Loucy (cell line): ENCODE measurements at regions not wholly inside any gene's neighbourhood (a gene's known extent, or its start where the extent isn't known, plus 50 kb on each side); places are given as distances from the start of the nearest gene placed in this dataset.
"Not testable (repeated sequence)": the region's sequence is repeated elsewhere in the genome, so short reads cannot be mapped to it uniquely, and the experiment has no call there.

ENCODE experiments used
- H2AFZ ChIP-seq: fragments of 200-600 bp; sonication (generic); 2 replicates; pipeline ENCODE4 v1.6.0; 2016; ENCODE audit warnings: antibody characterized with exemption, mild to moderate bottlenecking, low read length, moderate library complexity
- H3F3A ChIP-seq: fragments of 200-600 bp; 2 replicates; pipeline ENCODE4 v1.6.0; 2016; ENCODE audit warnings: antibody characterized with exemption, low read depth, mild to moderate bottlenecking
- H3K27me3 ChIP-seq: fragments of 200-600 bp; sonication (generic); 2 replicates; pipeline ENCODE4 v1.6.1; 2014; ENCODE audit warnings: low read length, mild to moderate bottlenecking; ENCODE audit not compliant: insufficient read depth, poor library complexity, severe bottlenecking
- H3K36me3 ChIP-seq: fragments of 200-600 bp; sonication (generic); 2 replicates; pipeline ENCODE4 v1.6.1; 2016; ENCODE audit warnings: low read length; ENCODE audit not compliant: insufficient read depth
- H3K4me1 ChIP-seq: fragments of 200-600 bp; sonication (generic); 2 replicates; pipeline ENCODE4 v1.5.1; 2014; ENCODE audit warnings: low read length, mild to moderate bottlenecking; ENCODE audit not compliant: insufficient read depth, poor library complexity, severe bottlenecking
- H3K4me2 ChIP-seq: fragments of 200-600 bp; sonication (generic); 2 replicates; pipeline ENCODE4 v1.6.0; 2014; ENCODE audit warnings: antibody characterized with exemption, low read length, low read depth, mild to moderate bottlenecking; ENCODE audit not compliant: poor library complexity, severe bottlenecking
- H3K4me3 ChIP-seq: fragments of 200-600 bp; sonication (generic); 2 replicates; pipeline ENCODE4 v1.5.1; 2014; ENCODE audit warnings: low read length, mild to moderate bottlenecking, mixed read lengths; ENCODE audit not compliant: poor library complexity, severe bottlenecking
- H3K79me2 ChIP-seq: fragments of 200-600 bp; sonication (generic); 2 replicates; pipeline ENCODE4 v1.6.1; 2014; ENCODE audit warnings: low read length; ENCODE audit not compliant: insufficient read depth
- H3K9ac ChIP-seq: fragments of 200-600 bp; sonication (generic); 2 replicates; pipeline ENCODE4 v1.6.0; 2014; ENCODE audit warnings: mild to moderate bottlenecking, low read depth, low read length, moderate library complexity; ENCODE audit not compliant: poor library complexity, severe bottlenecking
- H3K9me2 ChIP-seq: fragments of 200-600 bp; sonication (generic); replicated peaks from 2 replicates; pipeline ENCODE4 v1.6.1; 2016; ENCODE audit warnings: low read depth, low read length, mixed read lengths
- H3K9me3 ChIP-seq: fragments of 200-600 bp; sonication (generic); 2 replicates; pipeline ENCODE4 v1.6.1; 2014; ENCODE audit warnings: mild to moderate bottlenecking, antibody characterized with exemption, low read length, low read depth; ENCODE audit not compliant: insufficient read depth
- H4K20me1 ChIP-seq: fragments of 200-600 bp; sonication (generic); 2 replicates; pipeline ENCODE4 v1.6.0; 2014; ENCODE audit warnings: antibody characterized with exemption, low read length, mild to moderate bottlenecking; ENCODE audit not compliant: insufficient read depth, poor library complexity, severe bottlenecking
- EZH2phosphoT487 ChIP-seq: fragments of 200-600 bp; IDR thresholded peaks from 2 replicates; pipeline ENCODE4 v1.6.1; 2018; ENCODE audit warnings: antibody characterized with exemption, mild to moderate bottlenecking, moderate library complexity, borderline replicate concordance
- TF ChIP-seq, protein P1 (sequence below): fragments of 200-600 bp; sonication (generic); conservative IDR thresholded peaks from 2 replicates; pipeline ENCODE4 v1.5.1; 2014; ENCODE audit warnings: mild to moderate bottlenecking, antibody characterized with exemption, low read length

DNA sequence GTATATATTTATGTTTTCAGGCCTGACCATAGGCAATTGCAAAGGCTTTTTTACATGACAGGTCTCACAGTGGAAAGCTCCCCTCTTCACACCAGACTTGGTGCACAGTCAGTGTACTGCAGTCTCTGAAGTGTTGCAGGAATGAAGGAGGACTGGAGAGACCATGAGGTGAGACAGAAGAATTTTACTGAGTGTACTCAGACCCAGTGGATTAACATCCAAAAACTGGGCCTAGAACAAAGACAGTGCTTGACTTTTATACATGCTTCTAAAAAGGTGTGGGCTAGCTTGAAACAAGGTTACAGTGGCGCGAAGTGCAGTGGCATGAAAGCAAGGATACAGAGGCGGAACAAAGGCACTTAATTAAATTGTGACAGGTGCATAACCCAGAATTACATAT lies 822.9 kb downstream of the RAPGEF2 start:
- no peaks in the 10 kb centered on the region for H3K9me2 ChIP-seq
- H3K9ac ChIP-seq, result no peak overlapping the region
- no peaks in the 10 kb centered on the region for H3K36me3 ChIP-seq
- H3F3A ChIP-seq, result no peaks in the 10 kb centered on the region
- H3K27me3 ChIP-seq, result no peaks in the 10 kb centered on the region
- no peaks in the 10 kb centered on the region for H3K79me2 ChIP-seq
- no peaks in the 10 kb centered on the region for H3K4me1 ChIP-seq
- no peak for TF ChIP-seq EZH2phosphoT487
- TF ChIP-seq, protein P1, sequence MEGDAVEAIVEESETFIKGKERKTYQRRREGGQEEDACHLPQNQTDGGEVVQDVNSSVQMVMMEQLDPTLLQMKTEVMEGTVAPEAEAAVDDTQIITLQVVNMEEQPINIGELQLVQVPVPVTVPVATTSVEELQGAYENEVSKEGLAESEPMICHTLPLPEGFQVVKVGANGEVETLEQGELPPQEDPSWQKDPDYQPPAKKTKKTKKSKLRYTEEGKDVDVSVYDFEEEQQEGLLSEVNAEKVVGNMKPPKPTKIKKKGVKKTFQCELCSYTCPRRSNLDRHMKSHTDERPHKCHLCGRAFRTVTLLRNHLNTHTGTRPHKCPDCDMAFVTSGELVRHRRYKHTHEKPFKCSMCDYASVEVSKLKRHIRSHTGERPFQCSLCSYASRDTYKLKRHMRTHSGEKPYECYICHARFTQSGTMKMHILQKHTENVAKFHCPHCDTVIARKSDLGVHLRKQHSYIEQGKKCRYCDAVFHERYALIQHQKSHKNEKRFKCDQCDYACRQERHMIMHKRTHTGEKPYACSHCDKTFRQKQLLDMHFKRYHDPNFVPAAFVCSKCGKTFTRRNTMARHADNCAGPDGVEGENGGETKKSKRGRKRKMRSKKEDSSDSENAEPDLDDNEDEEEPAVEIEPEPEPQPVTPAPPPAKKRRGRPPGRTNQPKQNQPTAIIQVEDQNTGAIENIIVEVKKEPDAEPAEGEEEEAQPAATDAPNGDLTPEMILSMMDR, result no peak
- H3K4me3 ChIP-seq, result no peak overlapping the region
- H3K9me3 ChIP-seq, result no peaks in the 10 kb centered on the region
- no peaks in the 10 kb centered on the region for H4K20me1 ChIP-seq
- H2AFZ ChIP-seq, result no peak overlapping the region
- no peak overlapping the region for H3K4me2 ChIP-seq

DNA sequence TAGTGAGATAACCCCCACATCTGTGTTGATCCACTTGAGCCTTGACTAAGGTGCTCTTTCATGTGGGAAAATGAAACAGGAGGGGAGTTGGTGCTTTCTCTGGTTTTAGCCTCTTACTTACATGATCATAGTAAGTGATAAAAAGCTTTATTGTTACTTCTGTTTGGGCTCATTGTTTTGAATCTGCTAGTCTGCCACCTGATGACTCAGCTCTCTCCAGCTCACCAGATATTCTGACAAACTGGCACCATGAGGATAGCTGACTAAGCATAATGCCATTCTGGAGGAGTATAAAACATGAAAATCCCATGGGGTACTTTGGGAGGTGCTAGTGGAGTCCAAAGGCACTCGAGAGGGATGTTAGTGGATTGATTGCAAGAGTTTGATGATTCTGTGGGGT lies 824.0 kb downstream of the RAPGEF2 start:
- Histone ChIP-seq H3K4me3 (no peak overlapping the region), H2AFZ (no peak overlapping the region), H3K27me3 (no peaks in the 10 kb centered on the region), H3K9me2 (no peaks in the 10 kb centered on the region), H3F3A (no peaks in the 10 kb centered on the region), H3K79me2 (no peaks in the 10 kb centered on the region), H4K20me1 (no peaks in the 10 kb centered on the region), H3K4me2 (no peak overlapping the region), H3K4me1 (no peaks in the 10 kb centered on the region), H3K9me3 (no peaks in the 10 kb centered on the region), H3K9ac (no peak overlapping the region), H3K36me3 (no peaks in the 10 kb centered on the region)
- TF ChIP-seq EZH2phosphoT487, result no peak
- TF ChIP-seq, protein P1, result no peak

DNA sequence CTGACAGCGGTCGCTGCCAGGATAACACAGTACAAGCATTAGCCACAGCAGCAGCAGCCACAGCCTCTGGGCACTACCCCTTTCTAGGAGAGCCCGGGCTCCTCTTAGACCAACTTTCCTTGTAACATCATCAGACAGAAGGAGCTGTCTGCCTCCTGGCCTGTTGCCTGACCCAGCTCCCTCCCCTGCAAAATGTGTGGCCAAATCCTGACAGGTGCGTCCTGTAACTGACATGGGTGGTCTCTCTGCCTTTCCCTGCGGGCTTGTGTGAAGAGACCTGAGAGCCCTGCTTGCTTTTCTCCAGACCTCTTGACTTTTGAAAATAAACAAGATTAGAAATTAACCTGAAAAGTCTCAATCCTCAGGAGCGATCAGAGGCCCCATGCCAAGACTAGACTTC lies 824.9 kb downstream of the RAPGEF2 start:
- Histone ChIP-seq H3K36me3 (no peaks in the 10 kb centered on the region), H4K20me1 (no peaks in the 10 kb centered on the region), H3K9me2 (no peaks in the 10 kb centered on the region), H3K9ac (no peak overlapping the region), H3K79me2 (no peaks in the 10 kb centered on the region), H3F3A (no peaks in the 10 kb centered on the region), H3K9me3 (no peaks in the 10 kb centered on the region), H3K4me1 (no peaks in the 10 kb centered on the region), H3K4me3 (no peak overlapping the region), H3K4me2 (no peak overlapping the region), H3K27me3 (no peaks in the 10 kb centered on the region), H2AFZ (no peak overlapping the region)
- TF ChIP-seq EZH2phosphoT487, result no peak
- TF ChIP-seq, protein P1, result no peak

DNA sequence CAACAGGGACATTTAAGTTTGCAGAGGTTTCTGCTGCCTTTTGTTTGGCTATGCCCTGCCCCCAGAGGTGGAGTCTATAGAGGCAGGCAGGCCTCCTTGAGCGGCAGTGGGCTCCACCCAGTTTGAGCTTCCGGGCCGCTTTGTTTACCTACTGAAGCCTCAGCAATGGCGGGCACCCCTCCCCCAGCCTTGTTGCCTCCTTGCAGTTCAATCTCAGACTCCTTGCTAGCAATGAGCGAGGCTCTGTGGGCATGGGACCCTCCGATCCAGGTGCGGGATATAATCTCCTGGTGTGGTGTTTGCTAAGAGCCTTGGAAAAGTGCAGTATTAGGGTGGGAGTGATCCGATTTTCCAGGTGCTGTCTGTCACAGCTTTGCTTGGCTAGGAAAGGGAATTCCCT lies 831.7 kb downstream of the RAPGEF2 start:
- H4K20me1 ChIP-seq, H3K9ac ChIP-seq, H3K9me2 ChIP-seq, H3K36me3 ChIP-seq, H3K27me3 ChIP-seq, H3K9me3 ChIP-seq, H3F3A ChIP-seq, H3K4me3 ChIP-seq, H3K79me2 ChIP-seq, H2AFZ ChIP-seq, H3K4me2 ChIP-seq, H3K4me1 ChIP-seq: not testable (repeated sequence)
